ENCODE measurements at regions not wholly inside any gene's neighbourhood (a gene's known extent, or its start where the extent isn't known, plus 50 kb on each side); places are given as distances from the start of the nearest gene placed in this dataset.

GRCh38 chr11:70798296-70798695 is 400.0 kb downstream of the CTTN start (continued):
- no peak for TF ChIP-seq ELF1 (IDR thresholded peaks at IDR 0.05; ENCODE audit: borderline replicate concordance, low read depth)
- no peak for TF ChIP-seq FOSL1 (IDR thresholded peaks at IDR 0.05; ENCODE audit: low read depth)
- no peak for TF ChIP-seq POLR2AphosphoS5 (IDR thresholded peaks at IDR 0.05; ENCODE audit: low read depth, low read length)
- no peak for TF ChIP-seq EGR1 (IDR thresholded peaks at IDR 0.05; ENCODE audit: low read depth)
- no peak for TF ChIP-seq SIN3A (IDR thresholded peaks at IDR 0.05; ENCODE audit: low read depth)
- TF ChIP-seq CEBPB (IDR thresholded peaks at IDR 0.05; ENCODE audit: low read depth) = no peak

GRCh38 chr11:70799386-70799785 is 401.1 kb downstream of the CTTN start:
- no peak overlapping the region for H3K9ac ChIP-seq (ENCODE audit: low read length)
- no peaks in the 10 kb centered on the region for H4K20me1 ChIP-seq (ENCODE audit: insufficient read depth)
- H3K9me2 ChIP-seq (ENCODE audit: insufficient read depth) = no peaks in the 10 kb centered on the region
- POLR2A ChIA-PET = no interaction called here
- TF ChIP-seq ZBTB33 (IDR thresholded peaks at IDR 0.05; ENCODE audit: extremely low read depth, insufficient replicate concordance, low read length) = no peak
- no peak for TF ChIP-seq CTCF (IDR thresholded peaks at IDR 0.05 in 2 of 3, conservative IDR thresholded peaks at IDR 0.05 in 1 of 3; ENCODE audit: borderline replicate concordance in 1 of 3, insufficient read depth in 1 of 3, low read depth in 2 of 3, low read length in 2 of 3)
- TF ChIP-seq EZH2phosphoT487 (IDR thresholded peaks at IDR 0.05; ENCODE audit: borderline replicate concordance) = no peak
- no peak for TF ChIP-seq SP1 (IDR thresholded peaks at IDR 0.05; ENCODE audit: low read depth)
- TF ChIP-seq CBX3 (IDR thresholded peaks at IDR 0.05; ENCODE audit: low read depth) = no peak
- TF ChIP-seq ATF3 (IDR thresholded peaks at IDR 0.05) = no peak
- no peak for TF ChIP-seq EZH2 (IDR thresholded peaks at IDR 0.05)
- no peak for TF ChIP-seq CEBPB (IDR thresholded peaks at IDR 0.05; ENCODE audit: low read depth)
- no peaks in the 10 kb centered on the region for H3K4me1 ChIP-seq (ENCODE audit: control insufficient read depth in 1 of 2, insufficient read depth in 2 of 2, low read length in 2 of 2)
- H3K4me3 ChIP-seq (replicated peaks in 1 of 2; ENCODE audit: low read depth in 1 of 2, low read length in 2 of 2) = no peak overlapping the region
- no peak overlapping the region for H3K27ac ChIP-seq (ENCODE audit: low read depth, low read length)
- DNase-seq (ENCODE audit: low read depth, low spot score) = no peak
- RAD21 ChIA-PET (ENCODE audit: low non-redundant PET in 1 of 2, low total read pairs in 2 of 2, uncharacterized antibody in 2 of 2, unreplicated experiment in 2 of 2) = no interaction called here
- H3K79me2 ChIP-seq (ENCODE audit: insufficient read depth, low read length) = no peaks in the 10 kb centered on the region
- H3K27me3 ChIP-seq (ENCODE audit: insufficient read depth, low read length) = no peaks in the 10 kb centered on the region
- intact Hi-C loops (cut with micrococcal nuclease) = no loop called here
- H3K9me3 ChIP-seq (ENCODE audit: control insufficient read depth in 1 of 2, insufficient read depth in 1 of 2, low read depth in 1 of 2, low read length in 2 of 2) = peaks cover 0 to 7% of the 10 kb centered on the region in 2 experiments; a peak in 2 of 4 replicates
- no peaks in the 10 kb centered on the region for H3K36me3 ChIP-seq (ENCODE audit: control insufficient read depth in 1 of 2, insufficient read depth in 2 of 2, low read length in 2 of 2)
- no peak overlapping the region for H3K4me2 ChIP-seq (ENCODE audit: low read length)
- H2AFZ ChIP-seq (ENCODE audit: low read depth, low read length, poor library complexity, severe bottlenecking) = no peak overlapping the region
- no peak for ATAC-seq
- BruUV-seq (replicated peaks) = no TSS peak
- CTCF ChIA-PET = interaction anchor here (1.5 kb wide), 1 partner anchor 16 kb away, joined by 3 read pairs; no protein-coding TSS in a partner anchor
